ENCODE measurements at regions not wholly inside any gene's neighbourhood (a gene's known extent, or its start where the extent isn't known, plus 50 kb on each side); places are given as distances from the start of the nearest gene placed in this dataset.

DNA sequence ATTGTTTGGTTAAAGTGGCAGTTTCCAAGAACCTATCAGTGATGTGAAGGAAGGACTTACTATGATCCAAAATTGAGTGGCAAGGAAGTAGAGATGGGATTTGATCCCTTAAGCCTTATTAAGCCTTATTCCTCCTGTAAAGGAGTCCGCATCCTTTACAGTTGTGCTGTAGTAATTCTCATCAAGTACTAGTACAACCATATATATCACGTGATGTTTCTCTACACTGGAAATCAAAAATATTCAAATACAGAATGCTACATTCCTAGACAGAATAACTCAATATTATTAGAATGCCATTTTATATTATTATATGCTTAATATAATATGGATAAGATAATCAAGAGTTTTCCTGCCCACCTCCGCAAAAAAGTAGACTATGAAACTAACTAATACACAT is 312.4 kb upstream of the SPHKAP start:
- no peak for DNase-seq (ENCODE audit: low read depth)
- no peak overlapping the region for H3K4me3 ChIP-seq (ENCODE audit: control insufficient read depth, low read depth, low read length)
- TF ChIP-seq, protein P1, sequence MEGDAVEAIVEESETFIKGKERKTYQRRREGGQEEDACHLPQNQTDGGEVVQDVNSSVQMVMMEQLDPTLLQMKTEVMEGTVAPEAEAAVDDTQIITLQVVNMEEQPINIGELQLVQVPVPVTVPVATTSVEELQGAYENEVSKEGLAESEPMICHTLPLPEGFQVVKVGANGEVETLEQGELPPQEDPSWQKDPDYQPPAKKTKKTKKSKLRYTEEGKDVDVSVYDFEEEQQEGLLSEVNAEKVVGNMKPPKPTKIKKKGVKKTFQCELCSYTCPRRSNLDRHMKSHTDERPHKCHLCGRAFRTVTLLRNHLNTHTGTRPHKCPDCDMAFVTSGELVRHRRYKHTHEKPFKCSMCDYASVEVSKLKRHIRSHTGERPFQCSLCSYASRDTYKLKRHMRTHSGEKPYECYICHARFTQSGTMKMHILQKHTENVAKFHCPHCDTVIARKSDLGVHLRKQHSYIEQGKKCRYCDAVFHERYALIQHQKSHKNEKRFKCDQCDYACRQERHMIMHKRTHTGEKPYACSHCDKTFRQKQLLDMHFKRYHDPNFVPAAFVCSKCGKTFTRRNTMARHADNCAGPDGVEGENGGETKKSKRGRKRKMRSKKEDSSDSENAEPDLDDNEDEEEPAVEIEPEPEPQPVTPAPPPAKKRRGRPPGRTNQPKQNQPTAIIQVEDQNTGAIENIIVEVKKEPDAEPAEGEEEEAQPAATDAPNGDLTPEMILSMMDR (IDR thresholded peaks at IDR 0.05; ENCODE audit: control insufficient read depth, insufficient read depth, low read depth, low read length, missing control alignments), result no peak

DNA sequence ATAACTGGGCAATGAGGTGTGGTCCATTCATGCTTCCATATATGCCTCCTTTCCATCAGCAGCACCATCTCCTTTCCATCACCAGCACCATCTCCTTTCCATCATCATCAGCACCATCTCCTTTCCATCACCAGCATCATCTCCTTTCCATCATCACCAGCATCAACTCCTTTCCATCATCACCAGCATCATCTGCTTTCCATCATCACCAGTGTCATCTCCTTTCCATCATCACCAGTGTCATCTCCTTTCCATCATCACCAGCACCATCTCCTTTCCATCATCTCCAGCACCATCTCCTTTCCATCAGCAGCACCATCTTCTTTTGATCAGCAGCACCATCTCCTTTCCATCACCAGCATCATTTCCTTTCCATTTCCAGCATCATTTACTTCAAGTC is 297.5 kb upstream of the SPHKAP start:
- no peak for DNase-seq (ENCODE audit: low read depth)
- H3K4me3 ChIP-seq (ENCODE audit: control insufficient read depth, low read depth, low read length), result no peak overlapping the region
- TF ChIP-seq, protein P1 (IDR thresholded peaks at IDR 0.05; ENCODE audit: control insufficient read depth, insufficient read depth, low read depth, low read length, missing control alignments), result no peak

DNA sequence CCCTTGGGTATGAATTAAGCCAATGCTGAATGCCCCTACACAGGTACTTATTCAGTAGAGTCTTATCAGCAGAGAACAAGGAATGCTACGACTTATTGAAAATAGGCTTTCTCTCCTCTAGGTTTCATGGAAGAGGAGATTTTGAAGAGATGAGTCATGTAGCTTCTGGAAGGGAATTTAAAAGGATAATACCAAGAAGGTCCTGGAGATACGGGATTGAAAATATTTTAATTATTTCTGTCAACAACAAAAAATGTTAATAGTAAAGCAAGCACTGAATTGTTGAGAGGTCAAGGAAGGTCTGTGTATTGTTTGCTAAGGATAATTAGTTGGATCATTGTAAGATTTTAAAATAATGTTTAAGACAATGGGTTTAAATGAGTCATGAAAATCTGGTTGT is 293.0 kb upstream of the SPHKAP start:
- no peak for DNase-seq (ENCODE audit: low read depth)
- TF ChIP-seq, protein P1 (IDR thresholded peaks at IDR 0.05; ENCODE audit: control insufficient read depth, insufficient read depth, low read depth, low read length, missing control alignments), result no peak
- no peak overlapping the region for H3K4me3 ChIP-seq (ENCODE audit: control insufficient read depth, low read depth, low read length)

DNA sequence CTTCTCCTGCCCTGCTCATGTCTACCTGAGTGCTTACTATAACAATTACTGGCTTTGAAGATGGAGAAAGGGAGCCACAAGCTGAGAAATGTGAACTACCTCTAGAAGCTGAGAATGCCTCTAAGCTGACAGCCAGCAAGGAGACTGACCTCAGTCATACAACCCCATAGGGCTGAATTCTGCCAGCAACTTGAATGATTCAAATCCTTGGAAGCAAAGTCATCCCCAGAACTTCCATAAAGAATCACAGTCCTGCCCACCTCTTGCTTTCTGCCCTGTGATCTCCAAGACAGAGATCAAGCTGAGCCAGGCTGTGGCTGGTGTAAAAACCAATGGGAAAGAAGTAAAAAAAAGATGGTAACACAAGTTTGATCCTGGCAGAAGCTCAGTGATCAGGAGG is 288.2 kb upstream of the SPHKAP start:
- H3K4me3 ChIP-seq (ENCODE audit: control insufficient read depth, low read depth, low read length), result no peak overlapping the region
- TF ChIP-seq, protein P1 (IDR thresholded peaks at IDR 0.05; ENCODE audit: control insufficient read depth, insufficient read depth, low read depth, low read length, missing control alignments), result no peak
- no peak for DNase-seq (ENCODE audit: low read depth)

DNA sequence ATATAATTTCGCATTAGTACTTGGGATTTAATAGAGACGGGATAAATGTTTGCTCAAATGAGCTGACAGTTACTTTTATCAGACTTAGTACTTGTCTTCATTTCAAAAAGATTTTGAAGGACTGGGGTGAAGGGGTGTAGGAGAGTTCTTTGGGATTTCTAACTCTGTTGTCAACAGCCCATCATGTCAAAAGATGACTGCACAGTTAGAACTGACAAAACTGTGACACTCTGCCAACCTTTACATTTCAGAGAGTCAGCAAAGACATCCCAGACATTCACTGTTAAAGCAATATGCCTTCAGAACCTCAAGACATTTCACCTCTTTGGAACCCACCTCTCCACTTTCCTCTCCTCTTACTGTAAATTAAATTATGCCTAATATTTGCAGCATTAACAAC is 285.4 kb upstream of the SPHKAP start:
- DNase-seq (ENCODE audit: low read depth), result no peak
- TF ChIP-seq, protein P1 (IDR thresholded peaks at IDR 0.05; ENCODE audit: control insufficient read depth, insufficient read depth, low read depth, low read length, missing control alignments), result no peak
- no peak overlapping the region for H3K4me3 ChIP-seq (ENCODE audit: control insufficient read depth, low read depth, low read length)

DNA sequence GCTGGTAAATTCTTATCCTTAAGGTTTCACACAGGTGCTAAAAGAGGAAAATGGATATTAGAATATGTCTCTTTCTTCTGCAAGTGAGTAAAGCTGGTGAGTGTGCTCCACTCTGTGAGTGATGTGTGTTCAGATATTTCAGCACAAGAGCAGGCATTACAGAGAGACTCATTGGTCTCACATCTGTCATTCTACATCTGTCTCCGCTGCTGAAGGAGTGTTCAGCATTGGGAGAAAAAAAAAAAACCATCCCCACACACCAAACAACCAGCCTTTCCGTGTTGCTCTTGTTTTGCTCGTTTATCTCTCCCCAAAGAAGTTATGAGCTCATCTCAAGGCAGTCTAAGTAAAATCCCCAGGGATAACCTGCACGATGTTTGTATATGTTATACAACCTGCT is 283.9 kb upstream of the SPHKAP start:
- TF ChIP-seq, protein P1 (IDR thresholded peaks at IDR 0.05; ENCODE audit: control insufficient read depth, insufficient read depth, low read depth, low read length, missing control alignments), result no peak
- H3K4me3 ChIP-seq (ENCODE audit: control insufficient read depth, low read depth, low read length), result no peak overlapping the region

GRCh38 chr2:228458364-228458763 is 276.9 kb upstream of the SPHKAP start:
- TF ChIP-seq, protein P1 (IDR thresholded peaks at IDR 0.05; ENCODE audit: control insufficient read depth, insufficient read depth, low read depth, low read length, missing control alignments), result no peak
- no peak for DNase-seq (ENCODE audit: low read depth)
- H3K4me3 ChIP-seq (ENCODE audit: control insufficient read depth, low read depth, low read length), result no peak overlapping the region

More for the DNA sequence above, 283.9 kb upstream of the SPHKAP start:
- DNase-seq (ENCODE audit: low read depth), result no peak

All from AG09309 (cell line).